Heart left ventricle (tissue), 16 donors: ENCODE measurements at regions not wholly inside any gene's neighbourhood (a gene's known extent, or its start where the extent isn't known, plus 50 kb on each side); places are given as distances from the start of the nearest gene placed in this dataset.

Source experiments
- ATAC-seq, 4 donors: fragments of 200-7000 bp; cut with Tn5 transposase; one replicate each; pipeline ENCODE4 v1.9.1; 2020 to 2022; ENCODE audit warnings: moderate library complexity in 4 of 4, mild to moderate bottlenecking in 3 of 4, moderate number of reproducible peaks in 1 of 4
- DNase-seq, 5 donors: peaks; one replicate each; pipeline ENCODE4 v3.0.0-alpha.2; 2020
- H3K27ac ChIP-seq, 12 donors: fragments of 200-600 bp; sonication (generic) in 4 of 12; one replicate each; pipeline versions ENCODE4 v1.5.0 to v1.8.0; 2016 to 2022; ENCODE audit warnings: mild to moderate bottlenecking in 2 of 12
- H3K27me3 ChIP-seq, 9 donors: fragments of 200-600 bp; sonication (generic) in 2 of 9; one replicate each; pipeline versions ENCODE4 v1.5.1 to v1.8.0; 2016 to 2022; ENCODE audit warnings: mild to moderate bottlenecking in 3 of 9
- H3K36me3 ChIP-seq, 9 donors: fragments of 200-600 bp; sonication (generic) in 2 of 9; one replicate each; pipeline versions ENCODE4 v1.5.0 to v1.8.0; 2018 to 2022; ENCODE audit warnings: mild to moderate bottlenecking in 2 of 9
- H3K4me1 ChIP-seq, 12 donors: fragments of 200-600 bp; sonication (generic) in 4 of 12; one replicate each; pipeline versions ENCODE4 v1.5.0 to v1.8.0; 2016 to 2022; ENCODE audit warnings: mild to moderate bottlenecking in 3 of 12
- H3K4me3 ChIP-seq, 12 donors: fragments of 200-600 bp; sonication (generic) in 4 of 12; one replicate each; pipeline versions ENCODE4 v1.5.0 to v1.8.0; 2017 to 2022; ENCODE audit warnings: mild to moderate bottlenecking in 9 of 12, moderate library complexity in 4 of 12
- H3K9me3 ChIP-seq, 12 donors: fragments of 200-600 bp; sonication (generic) in 4 of 12; one replicate each; pipeline versions ENCODE4 v1.5.0 to v1.8.0; 2016 to 2022; ENCODE audit warnings: mild to moderate bottlenecking in 1 of 12
- POLR2A ChIP-seq, 2 donors: fragments of 450-650 bp; IDR thresholded peaks; one replicate each; pipeline ENCODE4 v1.6.1; 2017; ENCODE audit warnings: antibody characterized with exemption in 2 of 2, mild to moderate bottlenecking in 2 of 2, moderate library complexity in 2 of 2
- WGBS, 4 donors: extraction: QIAGEN DNeasy Blood & Tissue Kit in 2 of 4; methylation state at CpG; one replicate each; pipeline versions ENCODE4 v1.1.5 to v1.1.7; 2013 to 2018; 5-methylcytosine and 5-hydroxymethylcytosine counted together
- intact Hi-C, 10 donors: fragments of 100-400 bp; cut with DNase I; formaldehyde crosslinking; loops; one replicate each; pipeline versions ENCODE4 v1.11.1 to v1.14.2; 2022
- TF ChIP-seq, protein P1 (sequence below), 12 donors: fragments of 200-600 bp; sonication (generic) in 4 of 12; IDR thresholded peaks; one replicate each; pipeline versions ENCODE4 v1.5.0 to v1.8.0; 2018 to 2022; ENCODE audit warnings: antibody characterized with exemption in 12 of 12, mild to moderate bottlenecking in 5 of 12
- donor health status: ischemic (EF 13 %, LVEDD 7.1; RV severe dilation, severe dysfunction).
- donor health status: healthy with polysubstance abuse.
- donor health status: DM: no; HTN: yes; CAD: no.
- donor health status: DM: no; HTN: no; CAD: no.
- donor health status: ischemic (EF 25% LVEDD 6.9; RV normal size, moderate dysfunction).
- donor health status: ischemic (EF 25% LVEDD 5.7; RV mildly dilated, moderate dysfunction).
- donor health status: healthy.
- donor health status: DM: yes; HTN: yes; CAD: no.
- donor health status: ischemic (EF 35%, LVEDD 5.7; RV mildly dilated, moderate dysfunction).
- donor health status: nonischemic (EF 11% LVEDD 7.7; RV severe dilation, severe dysfunction).
- donor health status: DM: yes; HTN: yes; CAD: no.
- donor health status: PGD.
- donor health status: ischemic (EF 29% LVEDD 5.4; RV normal size, mild dysfunction).
- donor health status: nonischemic (EF 23%, LVEDD 6.1; RV moderate dilation, normal function).

DNA sequence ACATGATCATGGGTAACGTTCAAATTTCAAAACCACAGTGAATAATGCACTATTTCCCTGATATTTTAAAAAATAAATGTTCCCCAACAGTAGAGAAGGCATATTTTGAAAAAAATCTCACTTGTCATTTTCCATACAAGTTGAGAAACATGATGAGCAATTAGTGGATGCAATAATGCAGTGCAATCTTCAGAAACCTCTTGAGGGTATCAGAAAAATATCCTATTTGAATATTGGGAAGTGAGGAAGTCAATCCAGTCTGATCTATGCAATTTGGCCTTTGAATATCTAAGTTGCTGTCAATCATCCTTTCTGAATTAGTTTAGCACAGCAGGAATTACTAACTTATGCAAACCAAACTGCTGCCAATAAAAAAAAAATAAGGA, 776.8 kb downstream of the PCDH18 start:
- Histone ChIP-seq H3K9me3 (no peaks in the 10 kb centered on the region), H3K4me3 (no peak overlapping the region), H3K27ac (no peak overlapping the region), H3K4me1 (no peaks in the 10 kb centered on the region), H3K27me3 (no peaks in the 10 kb centered on the region), H3K36me3 (no peaks in the 10 kb centered on the region)
- WGBS, 4 donors, result 63 to 75% (median 68%) methylated on average over 1 of the region's 1 CpG
- no peak for ATAC-seq
- no peak for DNase-seq
- intact Hi-C loops, result no loop called here
- TF ChIP-seq POLR2A (IDR thresholded peaks at IDR 0.05), result no peak
- TF ChIP-seq, protein P1, sequence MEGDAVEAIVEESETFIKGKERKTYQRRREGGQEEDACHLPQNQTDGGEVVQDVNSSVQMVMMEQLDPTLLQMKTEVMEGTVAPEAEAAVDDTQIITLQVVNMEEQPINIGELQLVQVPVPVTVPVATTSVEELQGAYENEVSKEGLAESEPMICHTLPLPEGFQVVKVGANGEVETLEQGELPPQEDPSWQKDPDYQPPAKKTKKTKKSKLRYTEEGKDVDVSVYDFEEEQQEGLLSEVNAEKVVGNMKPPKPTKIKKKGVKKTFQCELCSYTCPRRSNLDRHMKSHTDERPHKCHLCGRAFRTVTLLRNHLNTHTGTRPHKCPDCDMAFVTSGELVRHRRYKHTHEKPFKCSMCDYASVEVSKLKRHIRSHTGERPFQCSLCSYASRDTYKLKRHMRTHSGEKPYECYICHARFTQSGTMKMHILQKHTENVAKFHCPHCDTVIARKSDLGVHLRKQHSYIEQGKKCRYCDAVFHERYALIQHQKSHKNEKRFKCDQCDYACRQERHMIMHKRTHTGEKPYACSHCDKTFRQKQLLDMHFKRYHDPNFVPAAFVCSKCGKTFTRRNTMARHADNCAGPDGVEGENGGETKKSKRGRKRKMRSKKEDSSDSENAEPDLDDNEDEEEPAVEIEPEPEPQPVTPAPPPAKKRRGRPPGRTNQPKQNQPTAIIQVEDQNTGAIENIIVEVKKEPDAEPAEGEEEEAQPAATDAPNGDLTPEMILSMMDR (IDR thresholded peaks at IDR 0.05), result no peak

DNA sequence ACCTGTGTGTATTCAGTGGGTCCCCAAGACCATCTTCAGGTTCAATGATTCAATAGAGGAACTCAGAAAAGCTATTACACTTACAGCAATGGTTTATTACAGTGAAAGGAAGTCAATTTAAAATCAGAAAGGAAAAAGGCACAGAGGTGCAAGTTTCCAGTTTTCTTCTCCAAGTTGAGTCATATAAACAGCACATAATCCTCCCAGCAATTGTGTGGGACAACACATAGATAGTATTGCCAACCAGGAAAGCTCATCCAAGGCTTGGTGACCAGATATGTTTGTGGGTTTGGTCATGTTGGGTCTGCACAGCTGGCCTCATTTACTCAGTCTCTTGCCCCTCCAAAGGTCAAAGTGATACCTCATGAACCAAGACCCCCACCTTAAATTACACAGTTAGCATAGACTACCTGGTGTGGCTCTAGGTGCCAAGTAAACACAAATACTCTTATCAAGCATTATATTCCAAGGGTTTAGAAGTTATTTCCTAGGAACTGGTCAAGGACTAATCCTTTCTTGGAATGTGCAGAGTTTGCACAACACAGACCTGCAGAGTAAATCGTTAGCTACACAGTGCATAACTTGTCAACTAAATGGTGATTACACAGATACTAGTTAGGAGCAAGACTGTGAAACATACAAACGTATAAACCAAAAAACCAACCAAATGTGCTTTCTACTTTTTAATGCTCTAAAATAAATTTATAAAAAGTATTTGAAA, 777.3 kb downstream of the PCDH18 start:
- intact Hi-C loops, result no loop called here
- 69 to 74% (median 71%) methylated on average over 2 of the region's 2 CpGs for WGBS, 4 donors
- Histone ChIP-seq H3K4me1 (no peaks in the 10 kb centered on the region), H3K27ac (no peak overlapping the region), H3K9me3 (no peaks in the 10 kb centered on the region), H3K4me3 (no peak overlapping the region), H3K27me3 (no peaks in the 10 kb centered on the region), H3K36me3 (no peaks in the 10 kb centered on the region)
- no peak for TF ChIP-seq POLR2A (IDR thresholded peaks at IDR 0.05)
- TF ChIP-seq, protein P1 (IDR thresholded peaks at IDR 0.05), result no peak
- DNase-seq (no peak), ATAC-seq (no peak)

DNA sequence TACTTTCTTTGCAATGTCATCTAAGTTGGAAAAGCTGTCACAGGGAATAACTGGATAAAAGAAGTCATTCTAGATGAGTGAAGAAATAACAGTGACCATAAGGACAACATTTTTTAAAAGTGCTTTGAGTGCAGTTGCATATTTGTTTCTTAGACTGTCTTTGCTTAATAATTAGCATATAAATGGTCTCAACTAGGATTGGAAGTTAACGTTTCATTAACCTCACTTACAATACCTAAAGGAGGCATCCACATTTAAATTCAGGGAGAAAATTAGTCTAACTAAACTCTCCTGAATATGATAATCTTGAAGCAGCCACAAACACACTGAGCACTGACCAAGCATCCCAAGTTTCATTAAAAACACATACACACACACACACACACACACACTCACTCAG, 780.7 kb downstream of the PCDH18 start:
- TF ChIP-seq, protein P1 (IDR thresholded peaks at IDR 0.05), result no peak
- TF ChIP-seq POLR2A (IDR thresholded peaks at IDR 0.05), result no peak
- Histone ChIP-seq H3K4me3 (no peak overlapping the region), H3K27me3 (no peaks in the 10 kb centered on the region), H3K36me3 (no peaks in the 10 kb centered on the region), H3K4me1 (no peaks in the 10 kb centered on the region), H3K9me3 (no peaks in the 10 kb centered on the region), H3K27ac (no peak overlapping the region)
- ATAC-seq (no peak), DNase-seq (no peak)
- WGBS, 4 donors, result 39 to 67% (median 52%) methylated on average over 1 of the region's 1 CpG
- intact Hi-C loops, result no loop called here

DNA sequence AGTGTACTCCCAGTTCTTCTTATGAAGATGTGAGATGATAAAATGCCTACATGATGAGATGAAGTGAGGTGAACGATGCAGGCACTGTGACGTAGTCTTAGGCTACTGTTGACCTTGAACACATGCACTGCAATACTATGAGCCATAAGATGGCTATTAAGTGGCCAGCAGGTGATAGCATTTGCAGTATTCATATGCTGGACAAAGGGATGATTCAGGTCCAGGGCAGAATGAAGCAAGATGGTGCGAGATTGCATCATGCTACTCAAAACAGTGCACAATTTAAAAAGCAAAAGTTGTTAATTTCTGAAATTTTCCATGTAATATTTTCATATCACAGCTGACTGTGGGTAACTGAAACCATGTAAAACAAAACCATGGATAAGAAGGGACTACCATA, 781.4 kb downstream of the PCDH18 start:
- Histone ChIP-seq H3K27me3 (no peaks in the 10 kb centered on the region), H3K4me3 (no peak overlapping the region), H3K4me1 (no peaks in the 10 kb centered on the region), H3K36me3 (no peaks in the 10 kb centered on the region), H3K27ac (no peak overlapping the region), H3K9me3 (no peaks in the 10 kb centered on the region)
- no peak for TF ChIP-seq POLR2A (IDR thresholded peaks at IDR 0.05)
- TF ChIP-seq, protein P1 (IDR thresholded peaks at IDR 0.05), result no peak
- ATAC-seq, result no peak
- no peak for DNase-seq
- intact Hi-C loops, result no loop called here
- 67 to 79% (median 70%) methylated on average over 3 of the region's 3 CpGs for WGBS, 4 donors
